Keratinocyte (primary cell): ENCODE measurements at regions not wholly inside any gene's neighbourhood (a gene's known extent, or its start where the extent isn't known, plus 50 kb on each side); places are given as distances from the start of the nearest gene placed in this dataset.

Experiments used
- DNase-seq: peaks from one replicate; pipeline ENCODE4 v3.0.0-alpha.2; 2011; ENCODE audit warnings: low read depth, missing footprints, low spot score
- FAIRE-seq: peaks from 2 replicates; lab custom pipeline; 2011; peaks lifted over from hg19 to GRCh38; lab: Jason Lieb, UNC
- H2AFZ ChIP-seq: 2 replicates; pipeline ENCODE4 v1.6.0; 2012; ENCODE audit warnings: low read length, control low read depth, inconsistent platforms; ENCODE audit not compliant: control insufficient read depth
- H3K27ac ChIP-seq: 2 replicates; pipeline ENCODE4 v1.5.1; 2011; ENCODE audit warnings: low read length; ENCODE audit not compliant: control insufficient read depth, insufficient read depth
- H3K27me3 ChIP-seq: 3 replicates; pipeline ENCODE4 v1.6.0; 2011; ENCODE audit warnings: low read length; ENCODE audit not compliant: control insufficient read depth, insufficient read depth; ENCODE audit errors: extremely low read depth
- H3K36me3 ChIP-seq, 2 experiments: 2 replicates in 1 of 2; 3 replicates in 1 of 2; pipeline ENCODE4 v1.5.1; 2011; ENCODE audit warnings: low read length in 2 of 2, mild to moderate bottlenecking in 1 of 2; ENCODE audit not compliant: control insufficient read depth in 2 of 2, insufficient read depth in 2 of 2; ENCODE audit errors: extremely low read depth in 1 of 2
- H3K4me1 ChIP-seq: 3 replicates; pipeline ENCODE4 v1.5.1; 2011; ENCODE audit warnings: low read length; ENCODE audit not compliant: control insufficient read depth, insufficient read depth; ENCODE audit errors: extremely low read depth
- H3K4me2 ChIP-seq: 3 replicates; pipeline ENCODE4 v1.6.0; 2011; ENCODE audit warnings: low read depth, low read length; ENCODE audit not compliant: control insufficient read depth, insufficient read depth; ENCODE audit errors: extremely low read depth
- H3K4me3 ChIP-seq, 3 experiments: fragments of 200-600 bp in 1 of 3; sonication (generic) in 1 of 3; 2 replicates in 2 of 3; 3 replicates in 1 of 3; pipeline ENCODE4 v1.5.1; 2011 to 2016; ENCODE audit warnings: low read length in 3 of 3, mild to moderate bottlenecking in 3 of 3, control low read depth in 2 of 3, inconsistent platforms in 1 of 3, low read depth in 1 of 3, mixed read lengths in 1 of 3, mixed run types in 1 of 3, moderate library complexity in 1 of 3; ENCODE audit not compliant: control insufficient read depth in 2 of 3, insufficient read depth in 2 of 3; ENCODE audit errors: extremely low read depth in 1 of 3
- H3K79me2 ChIP-seq: 2 replicates; pipeline ENCODE4 v1.6.0; 2012; ENCODE audit warnings: low read length; ENCODE audit not compliant: control insufficient read depth, insufficient read depth
- H3K9ac ChIP-seq: 3 replicates; pipeline ENCODE4 v1.6.0; 2011; ENCODE audit warnings: low read length; ENCODE audit not compliant: control insufficient read depth, insufficient read depth; ENCODE audit errors: extremely low read depth
- H3K9me1 ChIP-seq: 3 replicates; pipeline ENCODE4 v1.6.0; 2011; ENCODE audit warnings: low read length; ENCODE audit not compliant: control insufficient read depth, insufficient read depth; ENCODE audit errors: extremely low read depth
- H3K9me3 ChIP-seq: 2 replicates; pipeline ENCODE4 v1.5.1; 2012; ENCODE audit warnings: low read depth, low read length; ENCODE audit not compliant: control insufficient read depth
- H4K20me1 ChIP-seq: 3 replicates; pipeline ENCODE4 v1.6.0; 2011; ENCODE audit warnings: low read length; ENCODE audit not compliant: control insufficient read depth, insufficient read depth; ENCODE audit errors: extremely low read depth
- CTCF ChIP-seq, 3 experiments: IDR thresholded peaks in 1 of 3; conservative IDR thresholded peaks in 1 of 3; optimal IDR thresholded peaks in 1 of 3; 2 replicates in 2 of 3; 3 replicates in 1 of 3; pipeline versions ENCODE3 to v1.5.1; 2011; ENCODE audit warnings: low read length in 3 of 3, mild to moderate bottlenecking in 3 of 3, moderate library complexity in 2 of 3, control low read depth in 1 of 3, inconsistent platforms in 1 of 3; ENCODE audit not compliant: insufficient read depth in 2 of 3; ENCODE audit errors: extremely low read depth in 1 of 3
- EZH2 ChIP-seq: IDR thresholded peaks from one replicate; pipeline ENCODE4 v1.6.1; 2012; ENCODE audit warnings: inconsistent platforms, mild to moderate bottlenecking, low read length, moderate library complexity
- dilution Hi-C: fragments of 300-500 bp; cut with MboI; formaldehyde crosslinking; loops from one replicate; pipeline ENCODE4 v1.7.0; 2020; ENCODE audit warnings: low sequenced_read_pairs; ENCODE audit not compliant: extremely low pct_ligation_motif_present

- no peak overlapping the region for H3K4me2 ChIP-seq
- no peaks in the 10 kb centered on the region for H3K27me3 ChIP-seq
- no peak for TF ChIP-seq EZH2
- no peak for TF ChIP-seq CTCF (optimal IDR thresholded peaks at IDR 0.05 in 1 of 3, IDR thresholded peaks at IDR 0.05 in 1 of 3, conservative IDR thresholded peaks at IDR 0.05 in 1 of 3; ENCODE audit: extremely low read depth in 1 of 3, insufficient read depth in 2 of 3, low read length in 3 of 3)
- no peak overlapping the region for H3K9ac ChIP-seq
- FAIRE-seq (no peak), DNase-seq (no peak)
- no peaks in the 10 kb centered on the region for H3K9me1 ChIP-seq
- no peak overlapping the region for H3K4me3 ChIP-seq
- H2AFZ ChIP-seq, result no peak overlapping the region
- H3K27ac ChIP-seq, result no peak overlapping the region
- H3K9me3 ChIP-seq, result no peaks in the 10 kb centered on the region
- no peaks in the 10 kb centered on the region for H3K36me3 ChIP-seq
- no peaks in the 10 kb centered on the region for H3K79me2 ChIP-seq
- dilution Hi-C loops, result no loop called here
- H4K20me1 ChIP-seq, result no peaks in the 10 kb centered on the region
- no peaks in the 10 kb centered on the region for H3K4me1 ChIP-seq
These were observed 1188.0 kb downstream of the DNAJB9 start for GRCh38 chr7:109757713-109758112.

- H3K36me3 ChIP-seq, result no peaks in the 10 kb centered on the region
- dilution Hi-C loops, result no loop called here
These were observed 1193.9 kb downstream of the DNAJB9 start for GRCh38 chr7:109763611-109764010.

More at GRCh38 chr7:109763611-109764010, 1193.9 kb downstream of the DNAJB9 start:
- Histone ChIP-seq H3K4me1 (no peaks in the 10 kb centered on the region), H3K9me3 (no peaks in the 10 kb centered on the region), H4K20me1 (no peaks in the 10 kb centered on the region), H3K4me3 (no peak overlapping the region), H3K27me3 (no peaks in the 10 kb centered on the region), H3K4me2 (no peak overlapping the region), H3K9me1 (no peaks in the 10 kb centered on the region), H3K27ac (no peak overlapping the region), H3K79me2 (no peaks in the 10 kb centered on the region), H3K9ac (no peak overlapping the region), H2AFZ (no peak overlapping the region)
- DNase-seq (no peak), FAIRE-seq (no peak)
- TF ChIP-seq CTCF (optimal IDR thresholded peaks at IDR 0.05 in 1 of 3, IDR thresholded peaks at IDR 0.05 in 1 of 3, conservative IDR thresholded peaks at IDR 0.05 in 1 of 3; ENCODE audit: extremely low read depth in 1 of 3, insufficient read depth in 2 of 3, low read length in 3 of 3) (no peak), EZH2 (no peak)
